HCT116 (cell line): ENCODE measurements at regions not wholly inside any gene's neighbourhood (a gene's known extent, or its start where the extent isn't known, plus 50 kb on each side); places are given as distances from the start of the nearest gene placed in this dataset.

Source experiments
- ATAC-seq: fragments of 200-7000 bp; cut with Tn5 transposase; 2 replicates; pipeline ENCODE4 v1.9.1; 2020; ENCODE audit warnings: mild to moderate bottlenecking, moderate library complexity
- BruUV-seq: library from RNA; stranded (reverse); fragments of 400-500 nt; replicated peaks from 2 replicates; lab custom pipeline; 2021; lab: Mats Ljungman, UMichigan
- CTCF ChIA-PET: fragments of 300-600 bp; sonication (Branson Sonifier 250); formaldehyde crosslinking; loops from one replicate; lab custom pipeline; 2021; ENCODE audit warnings: antibody characterized with exemption; lab: Charles Lee
- POLR2A ChIA-PET: fragments of 300-600, 350-600 bp; sonication (Branson Sonifier 250); formaldehyde crosslinking; loops from one replicate; lab custom pipeline; 2021; ENCODE audit warnings: antibody characterized with exemption; lab: Charles Lee
- RAD21 ChIA-PET, 2 experiments: fragments of 300-600 bp; sonication (Branson Sonifier 250); formaldehyde crosslinking; loops; one replicate each; lab custom pipeline; 2023; ENCODE audit warnings: low total read pairs in 2 of 2; ENCODE audit not compliant: uncharacterized antibody in 2 of 2, unreplicated experiment in 2 of 2, low non-redundant PET in 1 of 2; lab: Charles Lee
- DNase-seq: peaks from one replicate; pipeline ENCODE4 v3.0.0-alpha.2; 2010; ENCODE audit warnings: low read depth, low spot score
- H2AFZ ChIP-seq: fragments of 200-600 bp; shearing (Covaris generic), sonication (generic); 2 replicates; pipeline ENCODE4 v1.6.1; 2017; ENCODE audit warnings: low read depth, mixed run types, mixed read lengths, antibody characterized with exemption, low read length; ENCODE audit not compliant: poor library complexity, severe bottlenecking
- H3K27ac ChIP-seq: 2 replicates; pipeline ENCODE4 v1.5.1; 2012; ENCODE audit warnings: low read depth, low read length
- H3K27me3 ChIP-seq: fragments of 200-600 bp; sonication (generic); 2 replicates; pipeline ENCODE4 v1.6.1; 2016; ENCODE audit warnings: mixed run types, low read length, mixed read lengths; ENCODE audit not compliant: insufficient read depth
- H3K36me3 ChIP-seq, 2 experiments: fragments of 200-500 bp in 1 of 2; fragments of 200-600 bp in 1 of 2; sonication (Bioruptor generic) in 1 of 2; sonication (generic) in 1 of 2; 2 replicates each; pipeline versions ENCODE4 v1.5.1 to v1.6.1; 2014 to 2016; ENCODE audit warnings: low read length in 2 of 2, inconsistent platforms in 1 of 2, mixed read lengths in 1 of 2, mixed run types in 1 of 2; ENCODE audit not compliant: insufficient read depth in 2 of 2, control insufficient read depth in 1 of 2
- H3K4me1 ChIP-seq, 2 experiments: fragments of 200-600 bp in 1 of 2; sonication (generic) in 1 of 2; 2 replicates each; pipeline versions ENCODE4 v1.5.1 to v1.6.1; 2012 to 2017; ENCODE audit warnings: low read length in 2 of 2, inconsistent platforms in 1 of 2, mild to moderate bottlenecking in 1 of 2, mixed read lengths in 1 of 2, mixed run types in 1 of 2, moderate library complexity in 1 of 2; ENCODE audit not compliant: insufficient read depth in 2 of 2, control insufficient read depth in 1 of 2
- H3K4me2 ChIP-seq: fragments of 200-600 bp; sonication (generic); 2 replicates; pipeline ENCODE4 v1.6.1; 2017; ENCODE audit warnings: mixed run types, low read length, mixed read lengths
- H3K4me3 ChIP-seq, 2 experiments: fragments of 200-600 bp in 1 of 2; sonication (generic) in 1 of 2; replicated peaks in 1 of 2; 2 replicates each; pipeline ENCODE4 v1.5.1; 2011 to 2016; ENCODE audit warnings: low read length in 2 of 2, control low read depth in 1 of 2, low read depth in 1 of 2, mild to moderate bottlenecking in 1 of 2, mixed read lengths in 1 of 2, mixed run types in 1 of 2
- H3K79me2 ChIP-seq: fragments of 200-600 bp; sonication (generic); 2 replicates; pipeline ENCODE4 v1.6.1; 2017; ENCODE audit warnings: mild to moderate bottlenecking, mixed run types, low read length, moderate library complexity, mixed read lengths; ENCODE audit not compliant: insufficient read depth
- H3K9ac ChIP-seq: fragments of 200-600 bp; sonication (generic); 2 replicates; pipeline ENCODE4 v1.6.1; 2016; ENCODE audit warnings: low read length, mixed read lengths
- H3K9me2 ChIP-seq: fragments of 200-600 bp; sonication (generic), shearing (Covaris generic); 2 replicates; pipeline ENCODE4 v1.6.1; 2017; ENCODE audit warnings: mixed run types, mild to moderate bottlenecking, moderate library complexity; ENCODE audit not compliant: insufficient read depth
- H3K9me3 ChIP-seq, 2 experiments: fragments of 200-500 bp in 1 of 2; fragments of 200-600 bp in 1 of 2; sonication (Bioruptor generic) in 1 of 2; sonication (generic) in 1 of 2; 2 replicates each; pipeline ENCODE4 v1.6.1; 2014 to 2017; ENCODE audit warnings: low read length in 2 of 2, mixed read lengths in 2 of 2, inconsistent platforms in 1 of 2, low read depth in 1 of 2, mild to moderate bottlenecking in 1 of 2, mixed run types in 1 of 2, moderate library complexity in 1 of 2; ENCODE audit not compliant: control insufficient read depth in 1 of 2, insufficient read depth in 1 of 2
- H4K20me1 ChIP-seq: fragments of 200-600 bp; sonication (generic), shearing (Covaris generic); 2 replicates; pipeline ENCODE4 v1.6.1; 2017; ENCODE audit warnings: mixed run types, mild to moderate bottlenecking, moderate library complexity; ENCODE audit not compliant: insufficient read depth
- CEBPB ChIP-seq: IDR thresholded peaks from 2 replicates; pipeline ENCODE4 v1.6.1; 2012; ENCODE audit warnings: low read depth
- EGR1 ChIP-seq: IDR thresholded peaks from 2 replicates; pipeline ENCODE4 v1.6.1; 2012; ENCODE audit warnings: low read depth
- ELF1 ChIP-seq: IDR thresholded peaks from 2 replicates; pipeline ENCODE4 v1.6.1; 2012; ENCODE audit warnings: low read depth, borderline replicate concordance
- EZH2phosphoT487 ChIP-seq: fragments of 200-600 bp; IDR thresholded peaks from 2 replicates; pipeline ENCODE4 v1.6.1; 2018; ENCODE audit warnings: antibody characterized with exemption, borderline replicate concordance
- SRF ChIP-seq: IDR thresholded peaks from 2 replicates; pipeline ENCODE4 v1.6.1; 2012; ENCODE audit warnings: low read depth
- intact Hi-C: fragments of 100-400 bp; cut with micrococcal nuclease; formaldehyde crosslinking; loops from 2 replicates; pipeline ENCODE4 v1.10.0; 2022
- TF ChIP-seq, protein P1 (sequence below): IDR thresholded peaks from 2 replicates; pipeline ENCODE4 v1.6.1; 2012; ENCODE audit warnings: low read depth
- TF ChIP-seq, protein P2 (sequence below): IDR thresholded peaks from 2 replicates; pipeline ENCODE4 v1.6.1; 2012
- TF ChIP-seq, protein P3 (sequence below): IDR thresholded peaks from 2 replicates; pipeline ENCODE4 v1.6.1; 2012

DNA sequence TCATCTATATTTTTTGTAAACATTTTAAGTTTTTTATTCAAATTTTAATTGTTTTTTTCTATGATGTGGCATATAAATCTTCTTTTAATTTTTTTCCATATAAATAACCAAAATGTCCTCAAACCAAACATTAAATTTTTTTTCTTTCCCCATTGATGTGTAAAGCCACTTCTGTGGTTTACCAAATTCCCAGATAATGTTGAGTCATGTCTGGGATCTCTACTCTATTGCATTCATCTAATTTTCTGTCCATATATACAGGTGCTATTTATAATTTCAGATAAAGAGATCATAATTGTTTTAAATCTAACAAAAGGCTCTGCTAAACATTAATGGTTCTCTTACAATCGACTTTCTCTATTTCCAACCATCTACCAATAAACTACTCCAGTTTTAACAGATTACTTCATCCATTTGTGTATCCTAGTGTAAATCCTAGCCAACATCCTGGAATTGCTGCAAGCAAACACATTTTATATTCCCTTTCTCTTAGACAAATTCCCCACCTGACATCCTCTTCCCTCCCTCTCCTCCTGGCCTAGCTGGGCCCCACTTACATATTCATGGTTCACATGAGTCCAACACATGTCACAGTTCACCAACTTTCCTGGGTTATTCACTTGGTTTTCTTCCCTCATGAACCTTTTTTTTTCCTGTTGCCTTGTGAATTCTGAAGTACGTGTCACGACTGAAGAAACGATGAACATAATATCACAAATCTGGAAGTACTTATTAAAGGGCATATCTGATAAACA lies 368.0 kb upstream of the AGTR1 start:
- intact Hi-C loops, result no loop called here
- ChIA-PET POLR2A (no interaction called here), RAD21 (no interaction called here), CTCF (no interaction called here)
- Histone ChIP-seq H3K27me3 (no peaks in the 10 kb centered on the region), H3K9ac (no peak overlapping the region), H3K4me3 (no peak overlapping the region), H3K9me3 (no peaks in the 10 kb centered on the region), H3K79me2 (no peaks in the 10 kb centered on the region), H3K9me2 (no peaks in the 10 kb centered on the region), H3K36me3 (no peaks in the 10 kb centered on the region), H3K4me2 (no peak overlapping the region), H3K4me1 (peaks cover 0 to 4% of the 10 kb centered on the region in 2 experiments; a peak in 1 of 4 replicates), H2AFZ (no peak overlapping the region), H3K27ac (no peak overlapping the region), H4K20me1 (no peaks in the 10 kb centered on the region)
- BruUV-seq, result no TSS peak
- no peak for DNase-seq
- ATAC-seq, result no peak
- no peak for TF ChIP-seq EZH2phosphoT487
- TF ChIP-seq, protein P1, sequence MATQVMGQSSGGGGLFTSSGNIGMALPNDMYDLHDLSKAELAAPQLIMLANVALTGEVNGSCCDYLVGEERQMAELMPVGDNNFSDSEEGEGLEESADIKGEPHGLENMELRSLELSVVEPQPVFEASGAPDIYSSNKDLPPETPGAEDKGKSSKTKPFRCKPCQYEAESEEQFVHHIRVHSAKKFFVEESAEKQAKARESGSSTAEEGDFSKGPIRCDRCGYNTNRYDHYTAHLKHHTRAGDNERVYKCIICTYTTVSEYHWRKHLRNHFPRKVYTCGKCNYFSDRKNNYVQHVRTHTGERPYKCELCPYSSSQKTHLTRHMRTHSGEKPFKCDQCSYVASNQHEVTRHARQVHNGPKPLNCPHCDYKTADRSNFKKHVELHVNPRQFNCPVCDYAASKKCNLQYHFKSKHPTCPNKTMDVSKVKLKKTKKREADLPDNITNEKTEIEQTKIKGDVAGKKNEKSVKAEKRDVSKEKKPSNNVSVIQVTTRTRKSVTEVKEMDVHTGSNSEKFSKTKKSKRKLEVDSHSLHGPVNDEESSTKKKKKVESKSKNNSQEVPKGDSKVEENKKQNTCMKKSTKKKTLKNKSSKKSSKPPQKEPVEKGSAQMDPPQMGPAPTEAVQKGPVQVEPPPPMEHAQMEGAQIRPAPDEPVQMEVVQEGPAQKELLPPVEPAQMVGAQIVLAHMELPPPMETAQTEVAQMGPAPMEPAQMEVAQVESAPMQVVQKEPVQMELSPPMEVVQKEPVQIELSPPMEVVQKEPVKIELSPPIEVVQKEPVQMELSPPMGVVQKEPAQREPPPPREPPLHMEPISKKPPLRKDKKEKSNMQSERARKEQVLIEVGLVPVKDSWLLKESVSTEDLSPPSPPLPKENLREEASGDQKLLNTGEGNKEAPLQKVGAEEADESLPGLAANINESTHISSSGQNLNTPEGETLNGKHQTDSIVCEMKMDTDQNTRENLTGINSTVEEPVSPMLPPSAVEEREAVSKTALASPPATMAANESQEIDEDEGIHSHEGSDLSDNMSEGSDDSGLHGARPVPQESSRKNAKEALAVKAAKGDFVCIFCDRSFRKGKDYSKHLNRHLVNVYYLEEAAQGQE, result no peak

- intact Hi-C loops, result no loop called here
- H2AFZ ChIP-seq, result no peak overlapping the region
- TF ChIP-seq EGR1 (no peak), EZH2phosphoT487 (no peak), SRF (no peak), ELF1 (no peak), CEBPB (no peak)
- TF ChIP-seq, protein P1, result no peak
- TF ChIP-seq, protein P2, sequence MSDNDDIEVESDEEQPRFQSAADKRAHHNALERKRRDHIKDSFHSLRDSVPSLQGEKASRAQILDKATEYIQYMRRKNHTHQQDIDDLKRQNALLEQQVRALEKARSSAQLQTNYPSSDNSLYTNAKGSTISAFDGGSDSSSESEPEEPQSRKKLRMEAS, result no peak
- TF ChIP-seq, protein P3, sequence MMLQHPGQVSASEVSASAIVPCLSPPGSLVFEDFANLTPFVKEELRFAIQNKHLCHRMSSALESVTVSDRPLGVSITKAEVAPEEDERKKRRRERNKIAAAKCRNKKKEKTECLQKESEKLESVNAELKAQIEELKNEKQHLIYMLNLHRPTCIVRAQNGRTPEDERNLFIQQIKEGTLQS, result no peak
These were observed 367.2 kb upstream of the AGTR1 start for GRCh38 chr3:148330542-148330941.

More at GRCh38 chr3:148330542-148330941, 367.2 kb upstream of the AGTR1 start:
- Histone ChIP-seq H3K4me1 (peaks cover 0 to 4% of the 10 kb centered on the region in 2 experiments; a peak in 1 of 4 replicates), H3K79me2 (no peaks in the 10 kb centered on the region), H3K27me3 (no peaks in the 10 kb centered on the region), H3K9me2 (no peaks in the 10 kb centered on the region), H3K9me3 (no peaks in the 10 kb centered on the region), H3K4me2 (no peak overlapping the region), H3K4me3 (no peak overlapping the region), H4K20me1 (no peaks in the 10 kb centered on the region), H3K9ac (no peak overlapping the region), H3K27ac (no peak overlapping the region), H3K36me3 (no peaks in the 10 kb centered on the region)
- ChIA-PET RAD21 (no interaction called here), POLR2A (no interaction called here), CTCF (no interaction called here)
- DNase-seq (no peak), ATAC-seq (no peak)
- no TSS peak for BruUV-seq
